ENCODE measurements at regions not wholly inside any gene's neighbourhood (a gene's known extent, or its start where the extent isn't known, plus 50 kb on each side); places are given as distances from the start of the nearest gene placed in this dataset.

- H3K27ac ChIP-seq: peak overlapping the region; percentile 90
- peak; percentile 50 for DNase-seq (ENCODE audit: low read depth, low spot score)
These were observed 406.8 kb downstream of the ETS1 start for GRCh38 chr11:128180441-128181087.

GRCh38 chr11:128179512-128179911 lies 407.8 kb downstream of the ETS1 start:
- H3K27ac ChIP-seq: peak overlapping the region; percentile 90
- no peak for DNase-seq (ENCODE audit: low read depth, low spot score)

- DNase-seq (ENCODE audit: low read depth, low spot score): no peak
- peak overlapping the region; percentile 90 for H3K27ac ChIP-seq
These were observed 408.3 kb downstream of the ETS1 start for GRCh38 chr11:128179039-128179438.

GRCh38 chr11:128174465-128175291 lies 412.7 kb downstream of the ETS1 start:
- DNase-seq (ENCODE audit: low read depth, low spot score): no peak
- no peak overlapping the region for H3K27ac ChIP-seq

GRCh38 chr11:128172046-128172878 lies 415.1 kb downstream of the ETS1 start:
- peak overlapping the region; percentile 43 for H3K27ac ChIP-seq
- no peak for DNase-seq (ENCODE audit: low read depth, low spot score)

GRCh38 chr11:128171506-128171905 lies 415.9 kb downstream of the ETS1 start:
- no peak for DNase-seq (ENCODE audit: low read depth, low spot score)
- H3K27ac ChIP-seq: peak overlapping the region; percentile 43

- no peak overlapping the region for H3K27ac ChIP-seq
- no peak for DNase-seq (ENCODE audit: low read depth, low spot score)
These were observed 421.8 kb downstream of the ETS1 start for GRCh38 chr11:128165572-128165971.

- no peak for DNase-seq (ENCODE audit: low read depth, low spot score)
- H3K27ac ChIP-seq: no peak overlapping the region
These were observed 423.1 kb downstream of the ETS1 start for GRCh38 chr11:128164080-128164741.

- no peak overlapping the region for H3K27ac ChIP-seq
- no peak for DNase-seq (ENCODE audit: low read depth, low spot score)
These were observed 425.4 kb downstream of the ETS1 start for GRCh38 chr11:128161994-128162393.

GRCh38 chr11:128161436-128161835 lies 425.9 kb downstream of the ETS1 start:
- no peak overlapping the region for H3K27ac ChIP-seq
- no peak for DNase-seq (ENCODE audit: low read depth, low spot score)

- DNase-seq (ENCODE audit: low read depth, low spot score): no peak
- no peak overlapping the region for H3K27ac ChIP-seq
These were observed 428.5 kb downstream of the ETS1 start for GRCh38 chr11:128158860-128159259.

GRCh38 chr11:128157423-128158298 lies 429.7 kb downstream of the ETS1 start:
- DNase-seq (ENCODE audit: low read depth, low spot score): no peak
- no peak overlapping the region for H3K27ac ChIP-seq

- H3K27ac ChIP-seq: no peak overlapping the region
- DNase-seq (ENCODE audit: low read depth, low spot score): peak; percentile 50
These were observed 430.9 kb downstream of the ETS1 start for GRCh38 chr11:128156486-128156885.

GRCh38 chr11:128155590-128155989 lies 431.8 kb downstream of the ETS1 start:
- no peak overlapping the region for H3K27ac ChIP-seq
- DNase-seq (ENCODE audit: low read depth, low spot score): peak; percentile 31

- DNase-seq (ENCODE audit: low read depth, low spot score): no peak
These were observed 433.7 kb downstream of the ETS1 start for GRCh38 chr11:128153697-128154048.

GRCh38 chr11:128152796-128153696 lies 434.3 kb downstream of the ETS1 start:
- no peak overlapping the region for H3K27ac ChIP-seq
- no peak for DNase-seq (ENCODE audit: low read depth, low spot score)

More at GRCh38 chr11:128153697-128154048, 433.7 kb downstream of the ETS1 start:
- no peak overlapping the region for H3K27ac ChIP-seq

- H3K27ac ChIP-seq: no peak overlapping the region
- DNase-seq (ENCODE audit: low read depth, low spot score): no peak
These were observed 435.6 kb downstream of the ETS1 start for GRCh38 chr11:128151780-128152179.

GRCh38 chr11:128151338-128151737 lies 436.0 kb downstream of the ETS1 start:
- DNase-seq (ENCODE audit: low read depth, low spot score): no peak
- H3K27ac ChIP-seq: no peak overlapping the region

All from epithelial cell of prostate (primary cell).